ENCODE measurements at regions not wholly inside any gene's neighbourhood (a gene's known extent, or its start where the extent isn't known, plus 50 kb on each side); places are given as distances from the start of the nearest gene placed in this dataset.
A peak's percentile ranks its signal among the peaks of the same experiment; 100 is the strongest.

DNA sequence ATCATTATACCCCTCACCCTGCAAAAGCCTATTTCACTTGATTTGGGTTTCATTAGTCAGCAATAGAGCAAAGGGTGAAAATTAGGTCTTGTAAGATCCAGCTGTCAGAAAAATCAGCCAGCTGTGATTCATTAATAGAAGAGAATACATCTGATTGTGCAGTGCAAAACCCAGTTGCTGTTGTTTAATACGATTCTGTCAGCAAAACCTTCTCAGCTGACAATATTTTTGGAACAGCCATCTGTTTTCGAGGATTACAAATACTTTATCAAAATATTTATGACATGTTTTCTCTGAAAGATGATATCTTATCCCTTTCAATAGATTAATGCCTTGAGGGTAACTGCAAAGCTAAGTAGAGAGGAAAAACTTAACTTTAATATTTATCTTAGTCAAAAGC lies 1354.0 kb upstream of the RAG2 start:
- Mint-ChIP-seq H3K27me3 (no peaks in the 10 kb centered on the region), H3K27ac (no peak overlapping the region), H3K4me3 (no peak overlapping the region), H3K36me3 (no peaks in the 10 kb centered on the region), H3K4me1 (ENCODE audit: unreplicated experiment) (no peaks in the 10 kb centered on the region), H3K9me3 (no peaks in the 10 kb centered on the region)
- no peak for DNase-seq (ENCODE audit: extremely low spot score, unreplicated experiment)
- TF ChIP-seq, protein P1, sequence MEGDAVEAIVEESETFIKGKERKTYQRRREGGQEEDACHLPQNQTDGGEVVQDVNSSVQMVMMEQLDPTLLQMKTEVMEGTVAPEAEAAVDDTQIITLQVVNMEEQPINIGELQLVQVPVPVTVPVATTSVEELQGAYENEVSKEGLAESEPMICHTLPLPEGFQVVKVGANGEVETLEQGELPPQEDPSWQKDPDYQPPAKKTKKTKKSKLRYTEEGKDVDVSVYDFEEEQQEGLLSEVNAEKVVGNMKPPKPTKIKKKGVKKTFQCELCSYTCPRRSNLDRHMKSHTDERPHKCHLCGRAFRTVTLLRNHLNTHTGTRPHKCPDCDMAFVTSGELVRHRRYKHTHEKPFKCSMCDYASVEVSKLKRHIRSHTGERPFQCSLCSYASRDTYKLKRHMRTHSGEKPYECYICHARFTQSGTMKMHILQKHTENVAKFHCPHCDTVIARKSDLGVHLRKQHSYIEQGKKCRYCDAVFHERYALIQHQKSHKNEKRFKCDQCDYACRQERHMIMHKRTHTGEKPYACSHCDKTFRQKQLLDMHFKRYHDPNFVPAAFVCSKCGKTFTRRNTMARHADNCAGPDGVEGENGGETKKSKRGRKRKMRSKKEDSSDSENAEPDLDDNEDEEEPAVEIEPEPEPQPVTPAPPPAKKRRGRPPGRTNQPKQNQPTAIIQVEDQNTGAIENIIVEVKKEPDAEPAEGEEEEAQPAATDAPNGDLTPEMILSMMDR (conservative IDR thresholded peaks at IDR 0.05), result no peak

DNA sequence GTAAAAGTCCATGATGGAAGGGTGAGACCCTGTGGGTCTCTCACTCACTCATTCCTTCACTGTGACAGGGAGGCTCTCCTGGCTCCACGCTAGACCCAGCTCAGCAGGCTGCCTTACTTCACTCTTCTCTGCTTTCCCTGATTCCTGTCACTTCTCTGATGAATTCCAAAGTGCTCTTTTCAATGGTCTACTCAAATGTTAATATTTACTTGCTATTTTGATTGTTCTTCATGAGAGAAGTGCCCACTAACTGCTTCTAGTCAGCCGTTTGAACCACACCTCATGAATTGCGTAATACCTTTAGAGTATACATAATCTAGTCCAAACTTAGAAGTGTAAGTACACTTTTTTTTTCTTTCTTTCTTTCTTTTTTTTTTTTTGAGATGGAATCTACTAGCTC lies 1350.2 kb upstream of the RAG2 start:
- Mint-ChIP-seq H3K27me3 (no peaks in the 10 kb centered on the region), H3K9me3 (peaks cover 6% of the 10 kb centered on the region), H3K4me3 (no peak overlapping the region), H3K36me3 (peaks cover 9% of the 10 kb centered on the region), H3K4me1 (ENCODE audit: unreplicated experiment) (no peaks in the 10 kb centered on the region), H3K27ac (no peak overlapping the region)
- TF ChIP-seq, protein P1 (conservative IDR thresholded peaks at IDR 0.05), result no peak
- no peak for DNase-seq (ENCODE audit: extremely low spot score, unreplicated experiment)

DNA sequence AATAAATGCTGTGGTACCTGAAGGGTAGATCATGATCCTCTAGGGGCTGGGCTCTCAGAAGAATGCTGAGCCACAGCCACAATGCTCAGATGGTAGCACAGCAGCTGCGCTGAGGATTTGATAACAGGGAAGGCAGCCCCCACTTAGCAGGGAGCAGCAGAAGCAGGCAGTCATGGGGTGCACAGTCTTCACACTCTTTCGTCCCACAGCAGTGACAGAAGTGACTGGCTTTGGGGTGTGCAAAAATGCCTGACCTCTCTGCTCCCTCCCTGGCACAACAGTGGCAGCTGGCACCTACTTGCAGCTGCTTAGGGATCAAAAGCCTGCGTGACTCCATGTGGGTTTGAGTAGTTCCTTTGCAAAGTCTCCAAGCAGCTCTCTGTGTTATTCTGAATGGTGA lies 1349.8 kb upstream of the RAG2 start:
- H3K9me3 Mint-ChIP-seq, result peaks cover 10% of the 10 kb centered on the region
- H3K27ac Mint-ChIP-seq, result no peak overlapping the region
- H3K4me3 Mint-ChIP-seq, result no peak overlapping the region
- peaks cover 9% of the 10 kb centered on the region for H3K36me3 Mint-ChIP-seq
- no peaks in the 10 kb centered on the region for H3K27me3 Mint-ChIP-seq
- TF ChIP-seq, protein P1 (conservative IDR thresholded peaks at IDR 0.05), result no peak
- H3K4me1 Mint-ChIP-seq (ENCODE audit: unreplicated experiment), result no peaks in the 10 kb centered on the region
- DNase-seq (ENCODE audit: extremely low spot score, unreplicated experiment), result no peak

DNA sequence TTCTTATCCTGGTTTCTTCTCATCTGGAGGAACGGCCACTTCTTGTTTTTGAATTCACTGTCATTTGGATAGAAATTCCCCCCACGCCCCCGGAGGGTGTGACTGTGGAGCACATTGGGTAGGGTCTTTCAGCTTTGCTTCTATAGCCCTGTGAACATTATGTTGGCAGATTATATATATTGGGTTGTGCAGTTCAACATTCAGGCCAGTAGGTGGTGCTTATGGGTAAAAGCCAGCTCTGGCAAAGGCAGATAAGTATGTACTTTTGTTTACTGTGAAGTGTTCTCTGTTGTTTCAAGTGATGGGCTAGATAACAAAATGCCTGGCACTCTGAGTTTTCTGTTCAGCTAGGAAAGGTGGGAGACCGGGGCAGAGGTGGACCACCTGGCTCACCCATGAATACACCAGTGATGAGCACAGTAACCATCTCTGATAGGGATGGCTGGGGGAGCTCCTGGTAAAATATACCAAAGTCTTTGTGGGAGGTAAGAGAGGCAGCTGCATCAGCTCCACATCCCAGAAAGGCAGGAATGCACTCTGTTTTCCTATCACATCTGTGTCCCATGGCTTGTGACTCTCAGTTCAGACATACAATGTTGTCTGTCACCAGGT lies 1348.2 kb upstream of the RAG2 start:
- Mint-ChIP-seq H3K27me3 (no peaks in the 10 kb centered on the region), H3K4me3 (no peak overlapping the region), H3K4me1 (ENCODE audit: unreplicated experiment) (no peaks in the 10 kb centered on the region), H3K9me3 (peaks cover 15% of the 10 kb centered on the region), H3K27ac (peak overlapping the region; percentile 11), H3K36me3 (peaks cover 9% of the 10 kb centered on the region)
- DNase-seq (ENCODE audit: extremely low spot score, unreplicated experiment), result no peak
- TF ChIP-seq, protein P1 (conservative IDR thresholded peaks at IDR 0.05), result peak; percentile 79

DNA sequence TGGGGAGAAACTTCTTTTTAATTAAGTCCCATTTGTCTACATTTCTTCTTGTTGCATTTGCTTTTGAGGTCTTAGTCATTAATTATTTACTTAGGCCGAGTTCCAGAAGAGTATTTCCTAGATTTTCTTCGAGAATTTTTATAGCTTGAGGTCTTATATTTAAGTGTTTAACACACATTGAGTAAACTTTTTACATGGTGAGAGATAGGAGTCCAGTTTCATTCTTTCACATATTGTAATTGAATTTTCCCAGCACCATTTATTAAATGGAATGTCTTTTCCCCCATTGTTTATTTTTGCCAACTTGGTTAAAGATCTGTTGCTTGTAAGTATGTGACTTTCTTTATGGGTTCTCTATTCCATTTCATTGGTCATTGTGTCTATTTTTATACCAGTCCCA lies 1344.0 kb upstream of the RAG2 start:
- Mint-ChIP-seq H3K36me3 (peaks cover 9% of the 10 kb centered on the region), H3K9me3 (peaks cover 15% of the 10 kb centered on the region), H3K4me1 (ENCODE audit: unreplicated experiment) (no peaks in the 10 kb centered on the region), H3K4me3 (no peak overlapping the region), H3K27ac (no peak overlapping the region), H3K27me3 (no peaks in the 10 kb centered on the region)
- DNase-seq (ENCODE audit: extremely low spot score, unreplicated experiment), result no peak
- TF ChIP-seq, protein P1 (conservative IDR thresholded peaks at IDR 0.05), result no peak
